Activated CD8-positive, alpha-beta memory T cell treated with anti-CD3 and anti-CD28 coated beads for 1 hour (primary cell): ENCODE measurements at regions not wholly inside any gene's neighbourhood (a gene's known extent, or its start where the extent isn't known, plus 50 kb on each side); places are given as distances from the start of the nearest gene placed in this dataset.
"Not testable (repeated sequence)": the region's sequence is repeated elsewhere in the genome, so short reads cannot be mapped to it uniquely, and the experiment has no call there.

ENCODE experiments used
- DNase-seq, 2 donors: peaks; one replicate each; pipeline ENCODE4 v3.0.0-alpha.2; 2020; ENCODE audit warnings: low read depth in 1 of 2; ENCODE audit errors: extremely low read depth in 1 of 2

DNA sequence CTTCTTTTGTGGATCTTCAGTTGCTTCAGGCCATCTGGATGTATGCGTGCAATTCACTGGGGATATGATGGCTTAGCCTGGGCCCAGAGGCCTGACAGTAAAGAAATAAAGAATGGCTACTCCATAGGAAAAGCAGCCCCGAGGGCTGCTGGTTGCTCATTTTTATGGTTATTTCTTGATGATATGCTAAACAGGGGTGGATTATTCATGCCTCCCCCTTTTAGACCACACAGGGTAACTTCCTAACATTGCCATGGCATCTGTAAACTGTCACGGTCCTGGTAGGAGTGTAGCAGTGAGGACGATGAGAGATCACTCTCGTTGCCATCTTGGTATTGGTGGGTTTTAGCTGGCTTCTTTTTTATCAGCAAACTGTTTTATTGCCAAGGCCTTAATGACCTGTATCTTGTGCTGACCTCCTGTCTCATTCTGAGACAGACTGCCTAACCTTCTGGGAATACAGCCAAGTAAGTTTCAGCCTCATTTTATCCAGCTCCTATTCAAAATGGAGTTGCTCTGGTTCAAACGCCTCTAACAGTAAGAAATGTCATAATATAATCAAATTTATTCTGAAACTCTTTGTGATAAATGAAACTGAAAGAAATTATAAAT, 60.5 kb downstream of the DSEL start:
- DNase-seq, result no peak

DNA sequence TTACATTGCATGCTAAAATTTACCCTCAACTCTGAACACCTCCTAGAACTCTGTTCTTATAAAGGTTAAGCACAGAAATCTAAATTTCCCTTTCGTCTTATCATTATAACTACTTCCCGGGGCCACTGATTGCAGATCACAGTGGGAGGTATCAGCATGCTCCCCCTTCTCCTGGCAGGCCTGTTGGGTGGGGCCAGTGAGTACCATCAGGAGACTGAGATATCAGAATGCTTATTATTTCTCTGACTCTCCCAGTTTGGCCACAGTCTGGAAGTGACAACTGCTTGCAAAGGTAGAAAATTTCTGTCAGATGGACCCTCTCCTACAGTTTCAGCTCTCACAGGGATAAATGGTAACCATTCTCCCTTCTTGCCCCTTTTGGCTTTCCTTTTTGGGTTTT, 62.6 kb downstream of the DSEL start:
- DNase-seq, result no peak

GRCh38 chr18:67451960-67452359, 64.6 kb downstream of the DSEL start:
- no peak for DNase-seq

DNA sequence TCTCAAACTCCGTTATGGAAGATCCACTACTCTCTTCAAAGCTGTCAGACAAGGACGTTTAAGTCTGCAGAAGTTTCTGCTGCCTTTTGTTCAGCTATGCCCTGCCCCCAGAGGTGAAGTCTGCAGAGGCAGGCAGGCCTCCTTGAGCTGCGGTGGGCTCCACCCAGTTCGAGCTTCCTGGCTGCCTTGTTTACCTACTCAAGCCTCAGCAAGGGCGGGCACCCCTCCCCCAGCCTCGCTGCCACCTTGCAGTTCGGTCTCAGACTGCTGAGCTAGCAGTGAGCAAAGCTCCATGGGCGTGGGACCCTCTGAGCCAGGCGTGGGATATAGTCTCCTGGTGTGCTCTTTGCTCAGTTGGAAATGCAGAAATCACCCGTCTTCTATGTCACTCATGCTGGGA, 65.4 kb downstream of the DSEL start:
- DNase-seq, result not testable (repeated sequence)

DNA sequence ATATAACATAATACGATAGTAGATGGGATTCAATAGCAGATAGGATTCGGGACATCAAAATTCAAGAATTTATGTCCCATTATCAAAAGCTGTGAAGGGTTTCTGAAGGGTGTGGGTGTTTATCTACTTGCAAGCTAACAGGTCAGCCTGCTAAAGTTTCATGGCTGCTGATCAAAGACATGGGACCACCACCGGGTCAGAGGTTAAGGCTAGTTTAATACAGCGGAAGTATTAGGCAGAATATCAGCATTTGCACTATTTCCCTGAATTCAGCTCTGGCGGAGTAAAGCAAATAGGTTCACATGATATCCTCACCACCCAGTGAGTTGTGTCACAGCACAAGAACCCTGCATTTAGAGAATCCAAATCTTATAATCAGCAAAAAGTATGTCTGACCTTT, 82.5 kb downstream of the DSEL start:
- no peak for DNase-seq

- no peak for DNase-seq
These were observed 83.7 kb downstream of the DSEL start for GRCh38 chr18:67432806-67433205.

DNA sequence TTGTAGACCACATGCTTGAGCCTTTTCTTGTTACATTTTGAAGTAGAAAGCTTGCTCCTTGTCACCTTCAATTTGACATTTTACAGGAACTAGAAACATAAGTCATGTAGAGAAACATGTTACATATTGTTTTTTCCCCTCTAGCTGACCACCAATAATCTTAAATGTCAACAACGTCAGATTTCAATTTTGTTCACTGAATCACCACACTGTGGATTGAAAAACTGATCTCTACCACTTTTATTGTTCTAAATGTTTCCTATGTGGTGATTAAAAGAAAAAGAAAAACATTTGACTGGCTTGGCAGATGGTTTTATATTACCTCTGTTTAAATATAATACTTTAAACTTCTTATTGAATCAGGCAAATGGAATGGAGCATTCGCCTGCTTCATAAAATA, 87.7 kb downstream of the DSEL start:
- DNase-seq, result no peak

DNA sequence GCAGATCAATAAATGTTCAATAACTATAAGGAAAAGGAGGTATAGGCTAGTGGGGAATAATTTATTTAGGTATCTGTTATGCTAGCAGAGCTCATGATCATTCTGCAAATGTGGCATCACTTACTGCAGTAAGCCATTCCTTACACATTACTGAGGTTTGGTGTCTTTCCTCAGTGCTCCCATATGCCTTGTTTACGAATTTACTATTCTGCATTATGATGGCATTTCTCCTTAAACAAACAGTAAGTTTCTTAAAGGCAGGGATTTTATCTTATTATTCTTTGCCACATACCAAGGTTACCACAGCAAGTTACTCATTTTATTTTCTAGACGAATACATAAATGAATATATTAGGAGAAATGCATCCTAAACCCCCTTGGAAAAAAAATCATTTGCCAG, 88.4 kb downstream of the DSEL start:
- no peak for DNase-seq

- no peak for DNase-seq
These were observed 90.0 kb downstream of the DSEL start for GRCh38 chr18:67426486-67426885.

- DNase-seq, result no peak
These were observed 90.8 kb downstream of the DSEL start for GRCh38 chr18:67425672-67426071.

DNA sequence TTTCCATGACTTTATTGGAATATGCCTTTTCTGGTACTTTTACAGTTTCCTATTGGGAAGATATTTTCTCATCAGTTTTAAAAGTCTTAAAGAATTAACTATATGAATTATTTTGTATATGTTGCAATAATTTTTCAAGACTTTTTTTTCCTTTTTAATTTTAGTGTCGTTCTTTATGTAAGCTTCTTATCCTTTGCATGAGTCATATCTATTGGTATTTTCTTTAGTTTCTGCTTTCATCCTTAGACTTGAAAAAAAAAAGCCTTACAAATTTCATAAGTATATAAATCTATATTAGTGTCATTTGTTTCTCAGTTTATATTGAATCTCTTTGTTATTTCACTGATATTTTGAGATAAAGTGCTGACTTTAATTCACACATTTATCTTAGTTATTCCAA, 94.9 kb downstream of the DSEL start:
- no peak for DNase-seq

- DNase-seq, result no peak
These were observed 98.5 kb downstream of the DSEL start for GRCh38 chr18:67417864-67418523.

GRCh38 chr18:67411116-67411515, 105.4 kb downstream of the DSEL start:
- DNase-seq, result no peak

GRCh38 chr18:67410075-67411070, 106.1 kb downstream of the DSEL start:
- DNase-seq, result no peak

DNA sequence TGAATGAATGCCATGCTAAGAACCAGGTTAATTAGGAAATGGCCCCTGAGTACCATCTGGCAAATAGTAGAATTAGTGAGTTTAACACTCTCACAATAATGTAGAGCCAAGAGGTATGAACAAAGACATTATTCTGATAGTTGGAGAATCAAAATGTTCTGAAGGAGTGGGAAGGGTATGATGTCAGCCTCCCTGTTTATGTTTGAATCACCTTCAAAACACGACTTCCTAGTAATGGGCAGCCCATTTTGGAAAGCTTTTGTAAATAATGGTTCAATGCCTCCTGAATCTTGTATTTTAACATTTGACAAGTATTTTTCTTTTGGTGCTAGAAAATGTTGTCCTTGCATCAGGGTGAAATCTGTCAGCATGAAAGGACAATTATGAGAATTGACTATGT, 108.3 kb downstream of the DSEL start:
- DNase-seq, result no peak

GRCh38 chr18:67406714-67407113, 109.8 kb downstream of the DSEL start:
- DNase-seq, result no peak

GRCh38 chr18:67402543-67402942, 114.0 kb downstream of the DSEL start:
- DNase-seq, result no peak

GRCh38 chr18:67400502-67401117, 115.9 kb downstream of the DSEL start:
- no peak for DNase-seq

DNA sequence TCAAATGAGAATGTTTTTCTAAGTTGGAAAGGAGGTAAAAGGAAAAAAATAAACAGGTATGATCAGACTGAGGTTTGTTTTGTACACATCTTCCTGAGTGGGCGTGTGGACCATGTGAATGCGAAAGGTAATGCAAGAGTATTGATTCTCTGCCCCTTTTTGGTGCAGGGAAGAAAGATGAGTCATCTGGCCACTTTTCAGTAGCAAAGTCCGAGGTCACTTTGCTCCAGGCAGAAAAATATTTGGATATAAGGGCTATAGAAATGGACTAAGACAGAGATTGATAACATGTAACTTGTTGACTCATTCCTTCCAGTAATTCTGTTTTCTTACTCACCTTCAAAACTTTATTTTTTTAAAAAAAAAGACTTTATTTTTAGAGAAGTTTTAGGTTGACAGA, 130.5 kb downstream of the DSEL start:
- DNase-seq, result no peak

DNA sequence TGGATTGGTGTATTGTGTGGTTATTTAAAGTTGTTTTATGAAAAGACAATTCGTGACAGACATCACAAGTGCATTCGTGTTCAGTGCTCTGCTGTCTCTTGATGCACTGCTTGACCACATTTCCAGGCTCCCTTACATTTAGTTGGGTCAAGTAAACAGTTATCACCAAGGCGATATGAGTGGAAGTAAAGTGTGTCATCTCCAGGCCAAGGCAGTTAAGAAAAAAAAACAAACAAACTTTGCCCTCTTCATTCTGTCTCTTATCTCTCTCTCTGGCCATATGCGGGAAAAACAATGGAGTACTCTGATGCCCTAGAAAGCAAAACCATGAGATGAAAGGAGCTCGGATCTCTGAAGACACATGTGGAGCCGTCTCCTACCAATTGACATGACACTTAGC, 131.1 kb downstream of the DSEL start:
- no peak for DNase-seq

DNA sequence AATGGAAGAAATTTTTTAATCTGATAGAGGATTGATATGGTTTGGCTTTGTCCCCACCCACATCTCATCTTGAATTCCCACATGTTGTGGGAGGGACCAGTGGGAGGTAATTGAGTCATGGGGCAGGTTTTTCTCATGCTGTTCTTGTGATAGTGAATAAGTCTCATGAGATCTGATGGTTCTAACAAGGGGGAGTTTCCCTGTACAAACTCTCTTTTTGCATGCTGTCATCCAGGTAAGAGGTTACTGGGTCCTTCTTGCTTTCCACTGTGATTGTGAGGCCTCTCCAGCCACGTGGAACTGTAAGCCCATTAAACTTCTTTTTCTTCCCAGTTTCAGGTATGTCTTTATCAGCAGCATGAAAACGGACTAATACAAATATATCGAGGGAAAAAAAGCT, 132.5 kb downstream of the DSEL start:
- DNase-seq, result not testable (repeated sequence)
